GM04503 (cell line): ENCODE measurements at regions not wholly inside any gene's neighbourhood (a gene's known extent, or its start where the extent isn't known, plus 50 kb on each side); places are given as distances from the start of the nearest gene placed in this dataset.
A peak's percentile ranks its signal among the peaks of the same experiment; 100 is the strongest.
"Not testable (repeated sequence)": the region's sequence is repeated elsewhere in the genome, so short reads cannot be mapped to it uniquely, and the experiment has no call there.

Experiments used
- DNase-seq: peaks from one replicate; pipeline ENCODE4 v3.0.0-alpha.2; 2012; ENCODE audit warnings: low read depth

- no peak for DNase-seq
Observed at GRCh38 chr11:91147885-91148284, 925.0 kb upstream of the CHORDC1 start.

DNA sequence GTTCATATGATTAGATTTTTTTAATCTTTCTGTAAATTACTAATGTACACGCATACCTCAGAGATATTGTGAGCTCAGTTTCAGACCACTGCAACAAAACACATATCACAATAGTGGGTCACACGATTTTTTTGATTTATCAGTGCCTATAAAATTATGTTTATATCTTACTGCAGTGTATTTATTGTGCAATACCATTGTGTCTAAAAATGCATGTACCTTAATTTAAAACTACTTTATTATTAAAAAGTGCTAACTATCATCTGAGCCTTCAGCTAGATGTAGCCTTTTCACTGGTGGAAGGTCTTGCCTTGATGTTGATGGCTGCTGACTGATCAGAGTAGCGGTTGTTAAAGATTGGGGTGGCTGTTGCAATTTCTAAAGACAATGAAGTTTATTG lies 918.8 kb upstream of the CHORDC1 start:
- no peak for DNase-seq

DNA sequence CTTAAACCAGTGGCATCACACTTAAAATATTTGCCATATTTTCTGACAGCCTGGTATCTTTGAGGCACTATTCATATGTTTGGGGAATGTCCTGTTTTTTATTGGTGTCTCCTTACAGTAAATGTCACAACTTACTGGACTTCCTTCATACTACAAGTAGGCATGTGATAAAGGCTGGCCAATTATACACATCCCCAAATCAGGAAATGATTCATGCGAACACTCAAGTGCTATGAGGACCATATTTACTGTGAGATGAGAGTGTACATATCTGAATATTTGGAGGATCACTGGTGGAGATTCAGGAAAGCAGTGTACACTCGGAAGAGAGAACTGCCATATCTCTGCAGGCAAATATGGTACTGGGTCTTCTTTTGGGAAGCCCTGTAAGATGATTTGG lies 913.8 kb upstream of the CHORDC1 start:
- no peak for DNase-seq

DNA sequence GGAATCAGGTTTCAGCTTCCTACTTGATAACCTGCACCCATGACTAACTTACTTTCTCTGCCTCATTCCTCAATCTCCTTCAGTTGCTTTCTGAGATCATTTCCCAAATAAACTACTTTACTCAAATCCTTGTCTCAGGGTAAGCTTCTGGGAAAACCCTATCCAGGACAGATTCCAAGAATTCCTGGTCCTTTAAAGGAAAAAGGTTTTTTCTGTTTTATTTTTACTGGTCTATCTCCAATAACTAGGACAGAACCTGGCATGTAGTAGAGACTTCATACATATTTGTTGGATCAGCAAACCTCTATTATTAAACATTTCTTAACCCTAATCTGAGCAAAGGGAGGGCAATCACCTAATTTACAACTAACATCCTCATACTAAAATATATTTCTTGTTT lies 910.5 kb upstream of the CHORDC1 start:
- no peak for DNase-seq

GRCh38 chr11:91129596-91129995 lies 906.7 kb upstream of the CHORDC1 start:
- no peak for DNase-seq

GRCh38 chr11:91124363-91124762 lies 901.5 kb upstream of the CHORDC1 start:
- DNase-seq = no peak

DNA sequence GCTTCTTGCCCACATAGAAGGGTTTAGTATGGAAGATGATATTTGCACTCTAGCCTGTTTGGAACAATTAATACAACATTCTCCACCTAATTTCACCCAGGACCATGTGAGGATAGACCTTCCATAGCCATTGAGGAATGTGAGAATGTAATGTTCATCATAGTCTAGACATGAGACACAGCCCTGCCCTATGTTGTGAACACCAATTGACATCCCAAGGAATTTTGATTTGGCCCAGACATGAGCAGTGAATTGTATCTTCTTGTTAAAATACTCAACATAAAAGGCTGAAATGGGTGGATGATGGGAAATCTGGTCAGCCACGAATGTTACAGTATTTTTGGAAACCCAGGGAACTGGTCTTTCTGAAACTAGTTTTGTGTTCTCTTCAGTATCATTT lies 892.3 kb upstream of the CHORDC1 start:
- no peak for DNase-seq

- peak; percentile 1 for DNase-seq
Observed at GRCh38 chr11:91104237-91104636, 881.4 kb upstream of the CHORDC1 start.

GRCh38 chr11:91100427-91100826 lies 877.6 kb upstream of the CHORDC1 start:
- DNase-seq = no peak

GRCh38 chr11:91097083-91097482 lies 874.2 kb upstream of the CHORDC1 start:
- DNase-seq = no peak

DNA sequence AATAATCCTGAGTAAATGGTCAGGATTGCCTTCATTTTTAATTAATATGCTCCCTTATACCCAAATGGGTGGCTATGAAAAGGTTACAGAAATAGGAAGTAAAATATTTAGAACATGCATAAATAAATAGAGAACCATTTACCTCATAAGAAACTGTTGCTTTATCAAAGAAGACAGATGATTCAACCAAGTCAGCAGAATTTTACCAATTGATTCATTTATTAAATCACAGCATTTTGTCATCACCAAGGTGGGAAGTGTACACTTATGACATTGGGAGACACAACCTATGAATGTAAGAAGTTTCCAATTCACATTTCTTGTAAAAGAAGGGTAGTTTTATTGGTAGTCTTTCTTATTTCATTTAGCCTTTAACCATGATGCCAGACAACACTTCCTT lies 870.3 kb upstream of the CHORDC1 start:
- DNase-seq = no peak

GRCh38 chr11:91091563-91091962 lies 868.7 kb upstream of the CHORDC1 start:
- no peak for DNase-seq

GRCh38 chr11:91086028-91086427 lies 863.2 kb upstream of the CHORDC1 start:
- no peak for DNase-seq

DNA sequence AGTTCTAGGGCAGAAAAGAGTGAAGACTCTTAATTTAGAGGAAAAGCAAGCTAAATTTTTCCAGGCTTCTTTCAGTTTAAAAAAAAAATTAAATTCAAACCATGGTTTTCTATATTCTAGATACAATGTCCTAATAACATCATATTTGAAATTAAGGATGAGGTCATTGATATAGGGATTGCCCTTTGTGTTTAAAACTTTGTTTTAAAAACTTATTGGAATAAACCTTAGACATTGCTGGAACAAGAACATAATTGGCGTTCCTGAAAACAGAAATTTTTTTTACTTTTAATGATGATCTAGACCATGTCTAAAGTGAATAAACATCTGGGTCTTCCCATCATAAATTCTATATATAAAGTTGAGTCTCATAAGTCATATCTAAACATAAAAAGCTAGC lies 859.4 kb upstream of the CHORDC1 start:
- no peak for DNase-seq

GRCh38 chr11:91081440-91082043 lies 858.7 kb upstream of the CHORDC1 start:
- no peak for DNase-seq

DNA sequence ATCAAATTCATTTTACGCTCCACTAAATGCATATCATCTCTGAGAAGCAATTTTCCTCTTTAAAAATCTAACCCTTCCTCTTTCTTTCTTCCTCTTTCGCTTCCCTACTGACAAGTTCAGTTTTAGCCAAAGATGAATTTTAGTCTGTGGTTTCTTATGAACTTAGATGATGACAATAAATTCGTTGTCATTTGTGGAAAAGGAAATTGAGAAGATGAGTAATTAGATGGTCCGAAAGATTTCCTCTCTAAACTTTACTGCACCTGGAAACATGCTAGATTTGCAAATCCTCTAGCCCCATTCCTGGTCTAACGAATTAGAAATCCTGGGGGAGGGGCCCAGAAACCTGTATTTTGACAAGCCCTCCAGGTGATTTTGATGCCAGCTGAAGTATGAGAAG lies 855.4 kb upstream of the CHORDC1 start:
- DNase-seq = no peak

- DNase-seq = no peak
Observed at GRCh38 chr11:91075032-91075695, 852.3 kb upstream of the CHORDC1 start.

GRCh38 chr11:91067666-91068065 lies 844.8 kb upstream of the CHORDC1 start:
- no peak for DNase-seq

DNA sequence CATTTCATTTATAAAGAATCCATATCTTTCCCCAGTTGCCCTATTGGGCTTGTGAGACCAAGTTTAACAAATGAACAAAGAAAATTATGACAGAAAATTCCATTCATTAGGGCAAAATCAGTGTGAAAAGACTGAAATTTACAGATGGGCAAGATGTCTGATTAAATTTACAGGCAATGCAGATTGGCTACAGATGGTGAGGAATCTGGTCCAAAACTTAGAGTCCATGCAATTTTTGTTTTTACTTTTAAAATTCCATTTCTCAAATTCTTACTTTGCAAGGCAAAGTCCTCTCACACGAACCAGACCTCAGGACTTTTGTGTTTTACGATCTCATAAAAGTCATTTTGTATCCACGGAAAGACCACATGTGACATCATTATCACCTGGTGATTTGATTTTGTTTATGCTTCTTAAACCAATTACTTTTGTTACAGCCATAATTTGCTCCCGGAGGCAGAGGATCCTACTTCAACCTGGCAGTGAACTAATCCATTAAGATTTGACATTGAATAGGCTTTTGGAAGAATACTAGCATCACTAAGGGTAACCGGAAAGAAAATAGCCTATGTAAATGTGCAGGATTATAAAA lies 843.7 kb upstream of the CHORDC1 start:
- no peak for DNase-seq

- DNase-seq = not testable (repeated sequence)
Observed at GRCh38 chr11:91063399-91063798, 840.5 kb upstream of the CHORDC1 start.

GRCh38 chr11:91047882-91048281 lies 825.0 kb upstream of the CHORDC1 start:
- no peak for DNase-seq

- no peak for DNase-seq
Observed at GRCh38 chr11:91046261-91046660, 823.4 kb upstream of the CHORDC1 start.

DNA sequence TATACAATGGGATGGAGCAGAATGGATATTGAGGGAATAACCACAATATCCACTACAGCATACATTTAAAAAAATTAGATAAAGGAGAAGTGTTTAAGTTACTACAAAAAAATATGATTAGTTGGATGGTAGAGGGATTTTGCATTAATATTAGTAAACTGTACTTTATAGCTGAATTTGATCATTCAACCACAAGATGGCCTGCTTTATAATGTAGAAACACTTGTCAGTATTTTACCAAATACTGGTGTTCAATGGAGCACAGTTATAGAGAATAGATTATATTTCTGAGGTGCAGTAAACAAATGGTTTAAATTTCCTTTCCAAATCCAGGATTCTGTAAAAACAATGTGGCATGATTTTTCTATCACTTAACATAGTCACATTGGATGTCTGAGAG lies 818.8 kb upstream of the CHORDC1 start:
- DNase-seq = no peak

GRCh38 chr11:91023731-91024130 lies 800.9 kb upstream of the CHORDC1 start:
- DNase-seq = no peak
